Neuronal stem cell (in vitro differentiated cells): ENCODE measurements at regions not wholly inside any gene's neighbourhood (a gene's known extent, or its start where the extent isn't known, plus 50 kb on each side); places are given as distances from the start of the nearest gene placed in this dataset.

Experiments
- DNase-seq: peaks from one replicate; pipeline ENCODE4 v3.0.0-alpha.2; 2013; ENCODE audit warnings: low spot score
- H2AFZ ChIP-seq: one replicate; pipeline ENCODE4 v1.6.1; 2013; ENCODE audit warnings: mild to moderate bottlenecking, low read length, inconsistent platforms
- H2AK5ac ChIP-seq: 2 replicates; pipeline ENCODE4 v1.6.1; 2013; ENCODE audit warnings: low read depth, mild to moderate bottlenecking, inconsistent platforms, low read length, moderate library complexity, mixed read lengths
- H2BK120ac ChIP-seq: 2 replicates; pipeline ENCODE4 v1.6.1; 2013; ENCODE audit warnings: low read depth, mild to moderate bottlenecking, inconsistent platforms, low read length, moderate library complexity, mixed read lengths
- H2BK12ac ChIP-seq: one replicate; pipeline ENCODE4 v1.6.1; 2013; ENCODE audit warnings: low read length, inconsistent platforms
- H2BK15ac ChIP-seq: 2 replicates; pipeline ENCODE4 v1.6.1; 2013; ENCODE audit warnings: mild to moderate bottlenecking, low read length, inconsistent platforms, mixed read lengths
- H2BK5ac ChIP-seq: one replicate; pipeline ENCODE4 v1.6.1; 2013; ENCODE audit warnings: inconsistent platforms, mild to moderate bottlenecking, low read length, moderate library complexity
- H3K14ac ChIP-seq: one replicate; pipeline ENCODE4 v1.6.1; 2013; ENCODE audit warnings: low read length, inconsistent platforms
- H3K18ac ChIP-seq: 2 replicates; pipeline ENCODE4 v1.6.1; 2013; ENCODE audit warnings: low read length, inconsistent platforms
- H3K23ac ChIP-seq: 2 replicates; pipeline ENCODE4 v1.6.1; 2013; ENCODE audit warnings: low read depth, mild to moderate bottlenecking, mixed read lengths, low read length, inconsistent platforms; ENCODE audit not compliant: poor library complexity
- H3K27ac ChIP-seq: replicated peaks from 3 replicates; pipeline ENCODE4 v1.5.1; 2013; ENCODE audit warnings: low read length, inconsistent platforms
- H3K27me3 ChIP-seq, 3 experiments: 2 replicates each; pipeline ENCODE4 v1.6.1; 2013; ENCODE audit warnings: low read length in 3 of 3, mild to moderate bottlenecking in 2 of 3, inconsistent platforms in 1 of 3, low read depth in 1 of 3, mixed read lengths in 1 of 3, moderate library complexity in 1 of 3; ENCODE audit not compliant: control insufficient read depth in 3 of 3, insufficient read depth in 3 of 3
- H3K36me3 ChIP-seq, 2 donors: replicated peaks in 1 of 2; 2 replicates each; pipeline ENCODE4 v1.6.1; 2013; ENCODE audit warnings: low read length in 2 of 2; ENCODE audit not compliant: control insufficient read depth in 2 of 2, insufficient read depth in 2 of 2
- H3K4ac ChIP-seq: 2 replicates; pipeline ENCODE4 v1.6.1; 2013; ENCODE audit warnings: inconsistent platforms, mild to moderate bottlenecking, low read length, moderate library complexity
- H3K4me1 ChIP-seq, 2 donors: 1 replicate in 1 of 2; 2 replicates in 1 of 2; pipeline ENCODE4 v1.6.1; 2013; ENCODE audit warnings: low read length in 2 of 2, low read depth in 1 of 2; ENCODE audit not compliant: control insufficient read depth in 2 of 2, insufficient read depth in 1 of 2
- H3K4me2 ChIP-seq: one replicate; pipeline ENCODE4 v1.6.1; 2013; ENCODE audit warnings: mild to moderate bottlenecking, low read length, inconsistent platforms; ENCODE audit not compliant: insufficient read depth, poor library complexity, severe bottlenecking
- H3K4me3 ChIP-seq, 2 donors: 2 replicates each; pipeline ENCODE4 v1.5.1; 2013; ENCODE audit warnings: low read length in 2 of 2, mild to moderate bottlenecking in 2 of 2, inconsistent platforms in 1 of 2, moderate library complexity in 1 of 2
- H3K79me1 ChIP-seq: one replicate; pipeline ENCODE4 v1.6.1; 2013; ENCODE audit warnings: low read depth, mild to moderate bottlenecking, inconsistent platforms, low read length, moderate library complexity
- H3K9ac ChIP-seq: one replicate; pipeline ENCODE4 v1.6.1; 2013; ENCODE audit warnings: mild to moderate bottlenecking, low read depth, low read length, inconsistent platforms; ENCODE audit not compliant: poor library complexity
- H3K9me3 ChIP-seq, 2 donors: replicated peaks in 1 of 2; 2 replicates each; pipeline versions ENCODE3 to v1.6.1; 2013; ENCODE audit warnings: low read length in 2 of 2, mild to moderate bottlenecking in 2 of 2, inconsistent platforms in 1 of 2, low read depth in 1 of 2, mixed read lengths in 1 of 2, moderate library complexity in 1 of 2; ENCODE audit not compliant: control insufficient read depth in 2 of 2, insufficient read depth in 1 of 2
- H4K8ac ChIP-seq: one replicate; pipeline ENCODE4 v1.6.1; 2013; ENCODE audit warnings: low read depth, mild to moderate bottlenecking, inconsistent platforms, low read length, moderate library complexity
- H4K91ac ChIP-seq: one replicate; pipeline ENCODE4 v1.6.1; 2013; ENCODE audit warnings: low read length, low read depth, mild to moderate bottlenecking, inconsistent platforms; ENCODE audit not compliant: poor library complexity
- WGBS, 2 donors: extraction: QIAGEN DNeasy Blood & Tissue Kit; methylation state at CpG; one replicate each; pipeline ENCODE4 v1.1.7; 2013; ENCODE audit warnings: missing lambda C conversion rate in 2 of 2, mixed read lengths in 1 of 2; ENCODE audit not compliant: insufficient read length in 2 of 2, insufficient replicate concordance in 1 of 2; ENCODE audit errors: extremely low coverage in 2 of 2; 5-methylcytosine and 5-hydroxymethylcytosine counted together

GRCh38 chr5:158369241-158369640 lies 510.3 kb upstream of the CLINT1 start:
- Histone ChIP-seq H3K9ac (no peak overlapping the region), H2AK5ac (no peak overlapping the region), H3K36me3 (no peaks in the 10 kb centered on the region), H3K27me3 (no peaks in the 10 kb centered on the region), H4K91ac (no peak overlapping the region), H3K14ac (no peak overlapping the region), H2BK15ac (no peak overlapping the region), H3K79me1 (no peaks in the 10 kb centered on the region), H3K4me2 (no peak overlapping the region), H3K4ac (no peak overlapping the region), H2BK120ac (no peak overlapping the region), H3K4me3 (no peak overlapping the region), H2AFZ (no peak overlapping the region), H4K8ac (no peak overlapping the region), H2BK12ac (no peak overlapping the region), H3K9me3 (no peaks in the 10 kb centered on the region), H3K23ac (no peak overlapping the region), H2BK5ac (no peak overlapping the region), H3K4me1 (peaks cover 0 to 5% of the 10 kb centered on the region in 2 donors), H3K18ac (no peak overlapping the region), H3K27ac (no peak overlapping the region)
- DNase-seq: no peak
- WGBS, 2 donors: no CpG with 5 or more reads among the region's 4 CpGs

- Histone ChIP-seq H3K4me2 (no peak overlapping the region), H3K4me1 (peaks cover 0 to 5% of the 10 kb centered on the region in 2 donors), H2AK5ac (no peak overlapping the region), H3K23ac (no peak overlapping the region), H3K18ac (no peak overlapping the region), H2BK15ac (no peak overlapping the region), H4K91ac (no peak overlapping the region), H3K4ac (no peak overlapping the region), H3K14ac (no peak overlapping the region), H2BK12ac (no peak overlapping the region), H2BK5ac (no peak overlapping the region), H4K8ac (no peak overlapping the region), H2AFZ (no peak overlapping the region), H3K27ac (no peak overlapping the region), H3K4me3 (no peak overlapping the region), H3K36me3 (no peaks in the 10 kb centered on the region), H3K27me3 (no peaks in the 10 kb centered on the region), H2BK120ac (no peak overlapping the region), H3K9me3 (no peaks in the 10 kb centered on the region), H3K9ac (no peak overlapping the region), H3K79me1 (no peaks in the 10 kb centered on the region)
- no peak for DNase-seq
- no CpG with 5 or more reads among the region's 4 CpGs for WGBS, 2 donors
Observed at GRCh38 chr5:158368686-158369085, 509.7 kb upstream of the CLINT1 start.

- Histone ChIP-seq H2BK120ac (no peak overlapping the region), H2BK15ac (no peak overlapping the region), H3K27me3 (no peaks in the 10 kb centered on the region), H2BK12ac (no peak overlapping the region), H3K9ac (no peak overlapping the region), H3K4me3 (no peak overlapping the region), H4K8ac (no peak overlapping the region), H3K4me2 (no peak overlapping the region), H3K18ac (no peak overlapping the region), H2AFZ (no peak overlapping the region), H2AK5ac (no peak overlapping the region), H3K14ac (no peak overlapping the region), H3K4me1 (peaks cover 0 to 9% of the 10 kb centered on the region in 2 donors), H3K79me1 (no peaks in the 10 kb centered on the region), H3K23ac (no peak overlapping the region), H3K27ac (no peak overlapping the region), H3K9me3 (no peaks in the 10 kb centered on the region), H4K91ac (no peak overlapping the region), H2BK5ac (no peak overlapping the region), H3K36me3 (no peaks in the 10 kb centered on the region), H3K4ac (no peak overlapping the region)
- no CpG with 5 or more reads among the region's 4 CpGs for WGBS, 2 donors
- DNase-seq: no peak
Observed at GRCh38 chr5:158364367-158364766, 505.4 kb upstream of the CLINT1 start.

GRCh38 chr5:158354958-158355357 lies 496.0 kb upstream of the CLINT1 start:
- H3K23ac ChIP-seq: no peak overlapping the region

More at GRCh38 chr5:158354958-158355357, 496.0 kb upstream of the CLINT1 start:
- Histone ChIP-seq H3K4me1 (no peaks in the 10 kb centered on the region), H2BK15ac (no peak overlapping the region), H3K36me3 (no peaks in the 10 kb centered on the region), H3K18ac (no peak overlapping the region), H2BK5ac (no peak overlapping the region), H3K9ac (no peak overlapping the region), H2BK120ac (no peak overlapping the region), H2BK12ac (no peak overlapping the region), H3K79me1 (no peaks in the 10 kb centered on the region), H3K9me3 (no peaks in the 10 kb centered on the region), H3K14ac (no peak overlapping the region), H3K4me3 (no peak overlapping the region), H4K91ac (no peak overlapping the region), H3K4ac (no peak overlapping the region), H2AFZ (no peak overlapping the region), H3K27ac (no peak overlapping the region), H4K8ac (no peak overlapping the region), H3K27me3 (no peaks in the 10 kb centered on the region), H3K4me2 (no peak overlapping the region), H2AK5ac (no peak overlapping the region)
- no peak for DNase-seq
